IMR-90 (cell line): ENCODE measurements at regions not wholly inside any gene's neighbourhood (a gene's known extent, or its start where the extent isn't known, plus 50 kb on each side); places are given as distances from the start of the nearest gene placed in this dataset.

ENCODE experiments used
- ATAC-seq: fragments of 200-7000 bp; cut with Tn5 transposase; 2 replicates; pipeline ENCODE4 v1.9.1; 2020; ENCODE audit warnings: low read depth, mild to moderate bottlenecking, moderate library complexity
- BruUV-seq: library from RNA; stranded (reverse); fragments of 400-500 nt; replicated peaks from 2 replicates; lab custom pipeline; 2021; lab: Mats Ljungman, UMichigan
- CTCF ChIA-PET: fragments of 300-600 bp; formaldehyde crosslinking; extraction: SDS; loops from one replicate; lab custom pipeline; 2021; ENCODE audit warnings: antibody characterized with exemption; lab: Yijun Ruan, JAX
- POLR2A ChIA-PET: fragments of 300-600 bp; sonication (Branson Sonifier 250); formaldehyde crosslinking; loops from one replicate; lab custom pipeline; 2022; ENCODE audit warnings: antibody characterized with exemption; ENCODE audit not compliant: unreplicated experiment; lab: Charles Lee
- DNase-seq: peaks from one replicate; pipeline ENCODE4 v3.0.0; 2013
- H2AFZ ChIP-seq: replicated peaks from 2 replicates; pipeline ENCODE3; 2013; ENCODE audit warnings: low read length, mild to moderate bottlenecking; ENCODE audit not compliant: poor library complexity
- H2AK5ac ChIP-seq: 2 replicates; pipeline ENCODE4 v1.6.1; 2013; ENCODE audit warnings: low read depth, low read length, inconsistent platforms
- H2AK9ac ChIP-seq: replicated peaks from 2 replicates; pipeline ENCODE3; 2013; ENCODE audit warnings: mild to moderate bottlenecking, low read depth, low read length, moderate library complexity; ENCODE audit not compliant: poor library complexity
- H2BK120ac ChIP-seq: 2 replicates; pipeline ENCODE4 v1.6.1; 2013; ENCODE audit warnings: low read depth, low read length, inconsistent platforms
- H2BK15ac ChIP-seq: 3 replicates; pipeline ENCODE4 v1.6.1; 2013; ENCODE audit warnings: low read depth, low read length, inconsistent platforms
- H2BK20ac ChIP-seq: 2 replicates; pipeline ENCODE4 v1.6.1; 2013; ENCODE audit warnings: low read depth, mild to moderate bottlenecking, inconsistent platforms, low read length, moderate library complexity
- H2BK5ac ChIP-seq: 2 replicates; pipeline ENCODE4 v1.6.1; 2013; ENCODE audit warnings: mild to moderate bottlenecking, low read depth, low read length, inconsistent platforms; ENCODE audit not compliant: poor library complexity, severe bottlenecking
- H3K14ac ChIP-seq: replicated peaks from 2 replicates; pipeline ENCODE4 v1.6.1; 2013; ENCODE audit warnings: low read depth, low read length, inconsistent platforms
- H3K18ac ChIP-seq: 2 replicates; pipeline ENCODE4 v1.6.1; 2013; ENCODE audit warnings: low read depth, low read length, control low read depth
- H3K23ac ChIP-seq: 2 replicates; pipeline ENCODE4 v1.6.1; 2013; ENCODE audit warnings: low read depth, low read length, inconsistent platforms
- H3K27ac ChIP-seq: 2 replicates; pipeline ENCODE4 v1.5.1; 2013; ENCODE audit warnings: mild to moderate bottlenecking, control low read depth, low read length; ENCODE audit not compliant: insufficient read depth
- H3K27me3 ChIP-seq: 2 replicates; pipeline ENCODE4 v1.6.1; 2013; ENCODE audit warnings: low read length; ENCODE audit not compliant: control insufficient read depth, insufficient read depth
- H3K36me3 ChIP-seq: 2 replicates; pipeline ENCODE4 v1.6.1; 2013; ENCODE audit warnings: low read length, mixed read lengths; ENCODE audit not compliant: control insufficient read depth, insufficient read depth
- H3K4ac ChIP-seq: 2 replicates; pipeline ENCODE4 v1.6.1; 2013; ENCODE audit warnings: low read depth, low read length, inconsistent platforms
- H3K4me1 ChIP-seq: 2 replicates; pipeline ENCODE4 v1.6.1; 2013; ENCODE audit warnings: low read length, mixed read lengths; ENCODE audit not compliant: control insufficient read depth, insufficient read depth
- H3K4me2 ChIP-seq: 2 replicates; pipeline ENCODE4 v1.6.1; 2013; ENCODE audit warnings: low read depth, mild to moderate bottlenecking, control low read depth, low read length, moderate library complexity
- H3K4me3 ChIP-seq: 2 replicates; pipeline ENCODE4 v1.5.1; 2013; ENCODE audit warnings: low read depth, mild to moderate bottlenecking, control low read depth, low read length, moderate library complexity; ENCODE audit not compliant: insufficient read depth
- H3K56ac ChIP-seq: 2 replicates; pipeline ENCODE4 v1.6.1; 2013; ENCODE audit warnings: low read length, inconsistent platforms; ENCODE audit not compliant: insufficient read depth; ENCODE audit errors: extremely low read depth
- H3K79me1 ChIP-seq, 2 experiments: 2 replicates each; pipeline ENCODE4 v1.6.1; 2013; ENCODE audit warnings: low read length in 2 of 2, inconsistent platforms in 1 of 2, low read depth in 1 of 2
- H3K9ac ChIP-seq: 2 replicates; pipeline ENCODE4 v1.6.1; 2013; ENCODE audit warnings: low read depth, low read length, control low read depth
- H3K9me1 ChIP-seq: 2 replicates; pipeline ENCODE4 v1.6.1; 2013; ENCODE audit warnings: low read length, inconsistent platforms; ENCODE audit not compliant: insufficient read depth
- H3K9me3 ChIP-seq: 2 replicates; pipeline ENCODE4 v1.6.1; 2013; ENCODE audit warnings: low read length; ENCODE audit not compliant: control insufficient read depth, insufficient read depth
- H4K20me1 ChIP-seq: 2 replicates; pipeline ENCODE4 v1.6.1; 2013; ENCODE audit warnings: low read length, inconsistent platforms; ENCODE audit not compliant: insufficient read depth
- H4K5ac ChIP-seq: 2 replicates; pipeline ENCODE4 v1.6.1; 2013; ENCODE audit warnings: mild to moderate bottlenecking, low read depth, low read length, control low read depth
- H4K8ac ChIP-seq, 2 experiments: 2 replicates each; pipeline ENCODE4 v1.6.1; 2013; ENCODE audit warnings: low read depth in 2 of 2, low read length in 2 of 2, control low read depth in 1 of 2, inconsistent platforms in 1 of 2
- H4K91ac ChIP-seq: 2 replicates; pipeline ENCODE4 v1.6.1; 2013; ENCODE audit warnings: low read depth, low read length, inconsistent platforms; ENCODE audit not compliant: insufficient read depth
- FOS ChIP-seq: fragments of 150-350 bp; IDR thresholded peaks from 2 replicates; pipeline ENCODE4 v1.6.1; 2016; ENCODE audit warnings: low read depth, low read length
- WGBS, 2 experiments: methylation state at CpG; one replicate each; pipeline versions ENCODE4 v1.1.5 to v1.1.7; 2013; ENCODE audit warnings: missing lambda C conversion rate in 2 of 2; ENCODE audit not compliant: insufficient read length in 1 of 2; ENCODE audit errors: extremely low coverage in 2 of 2; 5-methylcytosine and 5-hydroxymethylcytosine counted together
- dilution Hi-C: fragments of 300-500 bp; cut with HindIII; formaldehyde crosslinking; loops from one replicate; pipeline ENCODE4 v1.14.3; 2018; ENCODE audit warnings: low sequenced_read_pairs; ENCODE audit not compliant: unreplicated experiment
- in situ Hi-C: fragments of 300-500 bp; cut with MboI; formaldehyde crosslinking; loops from 3 replicates; pipeline ENCODE4 v1.14.3; 2019; ENCODE audit warnings: low sequenced_read_pairs, inconsistent platforms, mixed read lengths
- intact Hi-C: fragments of 100-400 bp; cut with micrococcal nuclease; formaldehyde crosslinking; loops from 2 replicates; pipeline ENCODE4 v1.10.0; 2022

- Histone ChIP-seq H3K9ac (no peak overlapping the region), H3K4me1 (no peaks in the 10 kb centered on the region), H2AK9ac (no peak overlapping the region), H3K27ac (no peak overlapping the region), H3K56ac (no peak overlapping the region), H3K4me3 (no peak overlapping the region), H4K91ac (no peak overlapping the region), H3K18ac (no peak overlapping the region), H4K8ac (no peak overlapping the region), H3K4ac (no peak overlapping the region), H2AFZ (no peak overlapping the region), H2BK120ac (no peak overlapping the region), H3K79me1 (no peaks in the 10 kb centered on the region), H3K9me1 (no peaks in the 10 kb centered on the region), H3K36me3 (no peaks in the 10 kb centered on the region), H3K27me3 (peaks cover 2% of the 10 kb centered on the region; the same call in 1 of the 2 replicates), H2BK15ac (no peak overlapping the region), H2BK20ac (no peak overlapping the region), H4K5ac (no peak overlapping the region), H3K4me2 (no peak overlapping the region), H3K9me3 (no peaks in the 10 kb centered on the region), H4K20me1 (no peaks in the 10 kb centered on the region), H2BK5ac (no peak overlapping the region), H2AK5ac (no peak overlapping the region), H3K14ac (no peak overlapping the region), H3K23ac (no peak overlapping the region)
- ATAC-seq (no peak), DNase-seq (no peak)
- intact Hi-C loops (no loop called here), in situ Hi-C loops (no loop called here), dilution Hi-C loops (no loop called here)
- no CpG with 5 or more reads among the region's 1 CpG for WGBS, 2 experiments
- ChIA-PET CTCF (no interaction called here), POLR2A (no interaction called here)
- TF ChIP-seq FOS: no peak
- no TSS peak for BruUV-seq
Measured at GRCh38 chr3:178455946-178456345, 80.3 kb upstream of the KCNMB2 start.
